Smooth muscle cell (in vitro differentiated cells): ENCODE measurements at regions not wholly inside any gene's neighbourhood (a gene's known extent, or its start where the extent isn't known, plus 50 kb on each side); places are given as distances from the start of the nearest gene placed in this dataset.

Experiments used
- DNase-seq: peaks from one replicate; lab custom pipeline; 2025; ENCODE audit not compliant: unreplicated experiment; lab: John Stamatoyannopoulos, UW
- H2AFZ ChIP-seq: fragments of 200-600 bp; sonication (generic); 2 replicates; pipeline ENCODE4 v1.6.0; 2016; ENCODE audit warnings: antibody characterized with exemption, low read depth, mild to moderate bottlenecking
- H3F3A ChIP-seq: fragments of 200-600 bp; sonication (generic); 2 replicates; pipeline ENCODE4 v1.6.0; 2017; ENCODE audit warnings: antibody characterized with exemption, low read depth
- H3K27ac ChIP-seq: fragments of 200-600 bp; sonication (generic); 2 replicates; pipeline ENCODE4 v1.5.1; 2016; ENCODE audit warnings: low read depth, mild to moderate bottlenecking
- H3K27me3 ChIP-seq: fragments of 200-600 bp; sonication (generic); 2 replicates; pipeline ENCODE4 v1.6.1; 2016; ENCODE audit warnings: low read depth, mild to moderate bottlenecking
- H3K36me3 ChIP-seq: fragments of 200-600 bp; sonication (generic); 2 replicates; pipeline ENCODE4 v1.5.1; 2016; ENCODE audit warnings: low read depth
- H3K4me1 ChIP-seq: fragments of 200-600 bp; sonication (generic); 2 replicates; pipeline ENCODE4 v1.5.1; 2016; ENCODE audit warnings: low read depth
- H3K4me2 ChIP-seq: fragments of 200-600 bp; sonication (generic); 2 replicates; pipeline ENCODE4 v1.6.0; 2016; ENCODE audit warnings: mild to moderate bottlenecking
- H3K4me3 ChIP-seq: fragments of 200-600 bp; sonication (generic); 2 replicates; pipeline ENCODE4 v1.5.1; 2016; ENCODE audit warnings: mild to moderate bottlenecking
- H3K79me2 ChIP-seq: fragments of 200-600 bp; sonication (generic); 2 replicates; pipeline ENCODE4 v1.6.0; 2016; ENCODE audit warnings: low read depth, mild to moderate bottlenecking
- H3K9ac ChIP-seq: fragments of 200-600 bp; sonication (generic); 2 replicates; pipeline ENCODE4 v1.6.0; 2016; ENCODE audit warnings: low read depth
- H3K9me3 ChIP-seq: fragments of 200-600 bp; sonication (generic); replicated peaks from 2 replicates; pipeline ENCODE4 v1.5.1; 2016; ENCODE audit warnings: low read depth
- H4K20me1 ChIP-seq: fragments of 200-600 bp; sonication (generic); 2 replicates; pipeline ENCODE4 v1.6.0; 2016; ENCODE audit warnings: low read depth
- CTCF ChIP-seq: fragments of 200-600 bp; sonication (generic); IDR thresholded peaks from 2 replicates; pipeline ENCODE4 v1.5.1; 2017; ENCODE audit warnings: borderline replicate concordance, mild to moderate bottlenecking, antibody characterized with exemption; ENCODE audit not compliant: insufficient read depth, poor library complexity, severe bottlenecking
- WGBS: methylation state at CpG from one replicate; pipeline ENCODE4 v1.1.7; 2016; ENCODE audit warnings: low lambda C conversion rate; 5-methylcytosine and 5-hydroxymethylcytosine counted together

GRCh38 chr5:57734296-57734695, 251.7 kb upstream of the ACTBL2 start:
- no peak for DNase-seq
- Histone ChIP-seq H3K4me1 (peaks cover 20% of the 10 kb centered on the region), H3K27me3 (no peaks in the 10 kb centered on the region), H3K27ac (peak overlapping the region; percentile 94), H3K4me2 (peak overlapping the region; percentile 67), H3K36me3 (no peaks in the 10 kb centered on the region), H2AFZ (peak overlapping the region; percentile 70), H3K9ac (no peak overlapping the region), H4K20me1 (no peaks in the 10 kb centered on the region), H3K79me2 (no peaks in the 10 kb centered on the region), H3K4me3 (no peak overlapping the region), H3F3A (peaks cover 14% of the 10 kb centered on the region), H3K9me3 (no peaks in the 10 kb centered on the region)
- no peak for TF ChIP-seq CTCF
- 86% methylated on average over 3 of the region's 3 CpGs for WGBS

GRCh38 chr5:57727591-57727990, 245.0 kb upstream of the ACTBL2 start:
- no peaks in the 10 kb centered on the region for H3K79me2 ChIP-seq
- H3K4me1 ChIP-seq: no peaks in the 10 kb centered on the region
- no peak overlapping the region for H3K9ac ChIP-seq
- H3K4me2 ChIP-seq: no peak overlapping the region
- no peak overlapping the region for H3K27ac ChIP-seq
- no peak overlapping the region for H2AFZ ChIP-seq
- no peaks in the 10 kb centered on the region for H3K9me3 ChIP-seq
- no peaks in the 10 kb centered on the region for H4K20me1 ChIP-seq
- no peak for TF ChIP-seq CTCF
- no peak for DNase-seq
- H3K27me3 ChIP-seq: no peaks in the 10 kb centered on the region
- H3K4me3 ChIP-seq: no peak overlapping the region
- H3K36me3 ChIP-seq: no peaks in the 10 kb centered on the region
- peaks cover 5% of the 10 kb centered on the region for H3F3A ChIP-seq

GRCh38 chr5:57725658-57726504, 243.3 kb upstream of the ACTBL2 start:
- peak overlapping the region; percentile 70 for H3K27ac ChIP-seq
- no peaks in the 10 kb centered on the region for H3K79me2 ChIP-seq
- WGBS: 65% methylated on average over 7 of the region's 7 CpGs

More at GRCh38 chr5:57725658-57726504, 243.3 kb upstream of the ACTBL2 start:
- no peaks in the 10 kb centered on the region for H3K9me3 ChIP-seq
- TF ChIP-seq CTCF: no peak
- H3K27me3 ChIP-seq: no peaks in the 10 kb centered on the region
- no peak overlapping the region for H2AFZ ChIP-seq
- no peaks in the 10 kb centered on the region for H4K20me1 ChIP-seq
- no peak overlapping the region for H3K9ac ChIP-seq
- H3K36me3 ChIP-seq: no peaks in the 10 kb centered on the region
- no peak overlapping the region for H3K4me3 ChIP-seq
- peaks cover 5% of the 10 kb centered on the region for H3F3A ChIP-seq
- no peaks in the 10 kb centered on the region for H3K4me1 ChIP-seq
- DNase-seq: no peak
- H3K4me2 ChIP-seq: no peak overlapping the region
